ENCODE measurements at regions not wholly inside any gene's neighbourhood (a gene's known extent, or its start where the extent isn't known, plus 50 kb on each side); places are given as distances from the start of the nearest gene placed in this dataset.

DNA sequence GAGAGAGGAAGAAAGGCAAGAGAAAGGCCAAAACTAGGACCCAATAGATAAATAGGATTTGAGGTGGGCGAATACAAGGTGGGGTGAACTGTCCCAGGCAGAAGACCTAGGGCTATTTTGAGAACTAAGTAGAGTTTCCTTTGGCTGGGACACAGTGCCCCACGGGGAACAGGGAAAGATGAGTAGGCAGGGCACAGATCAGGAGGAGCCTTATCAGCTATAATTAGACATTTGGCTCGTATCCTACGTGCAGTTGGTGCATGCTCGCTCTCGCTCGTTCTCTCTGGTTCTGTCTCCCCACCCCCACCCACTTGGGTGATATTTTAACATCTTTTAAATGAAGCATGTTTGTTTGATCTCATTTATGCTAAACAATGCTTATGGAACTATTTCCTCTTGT, 235.0 kb upstream of the JUN start:
- TF ChIP-seq, protein P1, sequence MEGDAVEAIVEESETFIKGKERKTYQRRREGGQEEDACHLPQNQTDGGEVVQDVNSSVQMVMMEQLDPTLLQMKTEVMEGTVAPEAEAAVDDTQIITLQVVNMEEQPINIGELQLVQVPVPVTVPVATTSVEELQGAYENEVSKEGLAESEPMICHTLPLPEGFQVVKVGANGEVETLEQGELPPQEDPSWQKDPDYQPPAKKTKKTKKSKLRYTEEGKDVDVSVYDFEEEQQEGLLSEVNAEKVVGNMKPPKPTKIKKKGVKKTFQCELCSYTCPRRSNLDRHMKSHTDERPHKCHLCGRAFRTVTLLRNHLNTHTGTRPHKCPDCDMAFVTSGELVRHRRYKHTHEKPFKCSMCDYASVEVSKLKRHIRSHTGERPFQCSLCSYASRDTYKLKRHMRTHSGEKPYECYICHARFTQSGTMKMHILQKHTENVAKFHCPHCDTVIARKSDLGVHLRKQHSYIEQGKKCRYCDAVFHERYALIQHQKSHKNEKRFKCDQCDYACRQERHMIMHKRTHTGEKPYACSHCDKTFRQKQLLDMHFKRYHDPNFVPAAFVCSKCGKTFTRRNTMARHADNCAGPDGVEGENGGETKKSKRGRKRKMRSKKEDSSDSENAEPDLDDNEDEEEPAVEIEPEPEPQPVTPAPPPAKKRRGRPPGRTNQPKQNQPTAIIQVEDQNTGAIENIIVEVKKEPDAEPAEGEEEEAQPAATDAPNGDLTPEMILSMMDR (conservative IDR thresholded peaks at IDR 0.05; ENCODE audit: low read length), result no peak
- TF ChIP-seq EZH2phosphoT487 (IDR thresholded peaks at IDR 0.05; ENCODE audit: borderline replicate concordance), result no peak

All from Loucy (cell line).